Activated CD4-positive, CD25-positive, alpha-beta regulatory T cell (primary cell): ENCODE measurements at regions not wholly inside any gene's neighbourhood (a gene's known extent, or its start where the extent isn't known, plus 50 kb on each side); places are given as distances from the start of the nearest gene placed in this dataset.
"Not testable (repeated sequence)": the region's sequence is repeated elsewhere in the genome, so short reads cannot be mapped to it uniquely, and the experiment has no call there.

Source experiments
- DNase-seq, 4 experiments: peaks; one replicate each; lab custom pipeline; 2025; lab: John Stamatoyannopoulos, UW

GRCh38 chr1:30249446-30250337, 473.7 kb downstream of the MATN1 start:
- no peak for DNase-seq

- DNase-seq: no peak
Measured at GRCh38 chr1:30248774-30249173, 474.6 kb downstream of the MATN1 start.

- DNase-seq: no peak
Measured at GRCh38 chr1:30248373-30248772, 475.0 kb downstream of the MATN1 start.

GRCh38 chr1:30244801-30245200, 478.6 kb downstream of the MATN1 start:
- no peak for DNase-seq

- no peak for DNase-seq
Measured at GRCh38 chr1:30242722-30243457, 480.5 kb downstream of the MATN1 start.

- DNase-seq: no peak
Measured at GRCh38 chr1:30242168-30242567, 481.2 kb downstream of the MATN1 start.

- no peak for DNase-seq
Measured at GRCh38 chr1:30241681-30242080, 481.7 kb downstream of the MATN1 start.

- no peak for DNase-seq
Measured at GRCh38 chr1:30234091-30234490, 489.3 kb downstream of the MATN1 start.

GRCh38 chr1:30232288-30232899, 491.0 kb downstream of the MATN1 start:
- no peak for DNase-seq

GRCh38 chr1:30229960-30230359, 493.4 kb downstream of the MATN1 start:
- no peak for DNase-seq

- no peak for DNase-seq
Measured at GRCh38 chr1:30229557-30229956, 493.8 kb downstream of the MATN1 start.

- DNase-seq: no peak
Measured at GRCh38 chr1:30226648-30227047, 496.7 kb downstream of the MATN1 start.

GRCh38 chr1:30225357-30225756, 498.0 kb downstream of the MATN1 start:
- no peak for DNase-seq

- no peak for DNase-seq
Measured at GRCh38 chr1:30219675-30220074, 503.7 kb downstream of the MATN1 start.

GRCh38 chr1:30218438-30218837, 504.9 kb downstream of the MATN1 start:
- no peak for DNase-seq

GRCh38 chr1:30216602-30217001, 506.8 kb downstream of the MATN1 start:
- DNase-seq: no peak

GRCh38 chr1:30213936-30214335, 509.4 kb downstream of the MATN1 start:
- no peak for DNase-seq

- DNase-seq: not testable (repeated sequence)
Measured at GRCh38 chr1:30207962-30208361, 515.4 kb downstream of the MATN1 start.

- not testable (repeated sequence) for DNase-seq
Measured at GRCh38 chr1:30206631-30207030, 516.8 kb downstream of the MATN1 start.

GRCh38 chr1:30204916-30205315, 518.5 kb downstream of the MATN1 start:
- DNase-seq: not testable (repeated sequence)

- DNase-seq: no peak
Measured at GRCh38 chr1:30201015-30201414, 522.4 kb downstream of the MATN1 start.

GRCh38 chr1:30200161-30200560, 523.2 kb downstream of the MATN1 start:
- DNase-seq: no peak

GRCh38 chr1:30199563-30199962, 523.8 kb downstream of the MATN1 start:
- DNase-seq: no peak
